ENCODE measurements at regions not wholly inside any gene's neighbourhood (a gene's known extent, or its start where the extent isn't known, plus 50 kb on each side); places are given as distances from the start of the nearest gene placed in this dataset.

DNA sequence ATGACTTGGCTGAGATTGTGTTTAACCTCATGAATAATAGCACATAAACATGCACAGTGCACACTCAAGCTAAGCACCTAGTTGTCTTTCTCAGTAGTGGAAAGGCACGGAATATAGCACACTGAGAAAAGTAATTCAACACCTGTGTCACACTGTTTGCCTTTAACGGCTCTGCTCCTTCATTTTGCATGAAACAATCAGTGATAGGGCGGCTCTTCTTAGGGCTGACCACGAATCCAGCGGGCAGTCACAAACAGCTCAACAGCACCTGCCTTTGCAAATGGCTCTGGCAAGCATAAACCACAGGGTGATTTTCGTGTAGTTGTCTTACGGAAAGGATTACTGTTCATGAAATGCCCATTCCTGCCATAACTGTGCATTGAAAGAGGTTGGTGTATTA is 954.0 kb upstream of the TENM3 start:
- peak; percentile 84 for DNase-seq

DNA sequence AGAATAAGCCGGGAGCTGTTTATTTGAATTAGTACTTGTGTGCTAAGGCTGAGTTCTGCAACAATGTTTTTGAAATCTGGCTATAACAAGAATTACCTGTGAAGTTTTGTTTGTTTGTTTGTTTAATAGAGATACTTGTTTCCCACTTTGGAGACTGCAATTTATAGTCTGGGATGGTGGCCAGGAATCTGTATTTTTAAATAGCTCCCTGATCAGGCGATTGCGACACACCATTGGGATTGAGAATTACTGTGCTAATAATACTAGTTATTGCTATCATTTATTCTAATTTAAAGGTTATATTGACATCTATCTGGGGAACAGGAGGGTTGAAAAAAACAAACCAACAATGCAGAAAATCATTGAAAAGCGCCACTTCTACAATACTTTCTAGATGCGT is 951.6 kb upstream of the TENM3 start:
- no peak for DNase-seq

DNA sequence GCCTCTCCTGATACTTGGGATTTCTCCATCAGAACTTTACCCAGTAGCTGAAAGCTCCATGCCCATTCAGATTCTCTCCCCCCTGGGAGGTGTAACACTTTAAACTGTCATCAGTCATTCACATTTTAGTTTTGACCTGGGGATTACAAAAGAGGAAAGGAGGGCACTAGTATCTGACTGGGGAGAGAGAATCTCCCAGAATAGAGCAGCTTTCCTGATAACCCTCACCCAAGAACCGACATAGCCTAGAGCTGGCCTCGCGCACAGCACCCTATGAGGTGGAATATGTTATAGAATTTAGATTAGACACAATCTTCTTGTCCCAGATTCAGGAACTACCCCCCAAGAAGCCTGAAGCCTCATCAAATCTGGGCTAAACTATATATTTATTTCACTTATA is 950.2 kb upstream of the TENM3 start:
- DNase-seq = no peak

DNA sequence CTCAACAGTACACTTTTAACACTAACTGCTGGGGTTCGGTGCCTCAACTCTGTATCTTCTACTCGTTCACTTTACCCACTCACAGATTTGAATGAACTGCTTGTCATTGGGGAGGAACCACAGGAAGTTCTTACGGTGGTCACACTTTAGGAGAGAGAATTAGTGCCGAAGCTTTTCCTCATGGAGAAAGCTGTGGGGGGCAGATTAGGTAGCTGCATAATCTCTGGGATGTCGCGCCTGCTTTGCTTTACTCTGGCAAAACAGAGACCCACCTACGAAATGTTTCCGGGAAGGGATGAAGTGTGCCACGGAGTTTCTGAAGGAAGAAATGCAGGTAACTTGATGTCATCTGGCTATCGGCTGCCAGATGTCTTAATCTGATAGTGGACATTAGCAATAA is 949.7 kb upstream of the TENM3 start:
- no peak for DNase-seq

DNA sequence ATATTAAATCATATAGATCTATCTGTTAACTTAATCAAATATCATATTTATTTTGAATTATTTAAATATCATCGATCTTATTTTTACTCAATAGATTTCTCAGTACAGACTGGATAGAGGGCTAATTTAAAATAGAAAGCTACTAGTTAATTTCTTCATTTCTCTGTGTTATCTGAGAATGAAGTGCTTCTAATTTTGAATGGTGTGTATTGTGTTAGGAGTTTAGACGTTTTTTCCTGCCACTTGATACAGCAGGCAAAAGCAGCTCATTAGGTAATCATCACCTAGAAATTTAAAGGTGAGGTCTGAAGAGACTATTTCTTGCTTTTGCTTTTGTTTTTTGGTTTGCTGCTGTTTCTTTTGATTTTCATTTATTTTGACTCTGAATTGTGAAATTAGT is 948.8 kb upstream of the TENM3 start:
- DNase-seq = no peak

DNA sequence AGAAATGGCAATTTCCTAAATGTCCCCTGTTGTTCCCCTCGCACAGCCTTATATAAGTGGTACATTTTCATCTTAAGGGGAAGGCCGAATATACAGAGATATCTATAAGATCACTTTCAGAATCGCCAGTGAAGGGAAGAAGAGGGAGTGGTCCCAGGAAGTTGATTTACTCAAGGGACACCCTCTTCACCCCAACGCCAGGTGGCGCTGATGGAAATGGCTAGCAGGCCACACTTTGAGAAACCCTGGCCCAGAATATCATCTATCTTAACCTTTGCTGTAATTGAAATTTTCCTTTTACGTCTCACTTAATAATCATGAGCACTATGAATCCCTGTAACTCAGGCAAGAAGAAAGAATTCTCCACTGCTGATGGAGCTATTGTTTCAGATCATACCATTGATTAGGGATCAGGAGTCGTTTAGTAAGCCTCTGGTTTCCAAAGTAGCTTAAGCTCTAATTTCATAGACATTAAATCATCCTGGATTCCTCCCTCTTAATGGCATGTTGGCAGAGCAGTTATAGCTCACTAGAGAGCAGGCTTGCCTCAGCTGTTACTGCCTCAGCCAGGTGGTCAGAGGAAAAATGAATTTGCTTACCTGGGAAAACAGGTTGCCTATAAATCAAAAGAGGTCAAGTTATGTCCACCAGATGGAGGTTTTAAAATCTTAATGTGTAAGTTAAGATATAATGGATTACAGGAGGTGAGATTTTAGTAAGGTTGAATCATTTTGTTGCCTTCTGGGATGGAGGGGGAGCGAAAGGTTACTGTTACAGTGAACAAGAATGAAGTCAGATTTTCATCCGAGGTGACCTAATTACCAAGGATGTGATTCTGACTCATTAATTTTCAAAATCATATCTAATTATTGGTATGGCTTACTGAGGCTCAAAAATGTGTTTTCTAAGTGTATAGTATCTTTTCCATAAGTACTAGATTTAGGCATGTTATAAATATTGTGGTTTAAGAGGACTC is 941.2 kb upstream of the TENM3 start:
- DNase-seq = no peak

DNA sequence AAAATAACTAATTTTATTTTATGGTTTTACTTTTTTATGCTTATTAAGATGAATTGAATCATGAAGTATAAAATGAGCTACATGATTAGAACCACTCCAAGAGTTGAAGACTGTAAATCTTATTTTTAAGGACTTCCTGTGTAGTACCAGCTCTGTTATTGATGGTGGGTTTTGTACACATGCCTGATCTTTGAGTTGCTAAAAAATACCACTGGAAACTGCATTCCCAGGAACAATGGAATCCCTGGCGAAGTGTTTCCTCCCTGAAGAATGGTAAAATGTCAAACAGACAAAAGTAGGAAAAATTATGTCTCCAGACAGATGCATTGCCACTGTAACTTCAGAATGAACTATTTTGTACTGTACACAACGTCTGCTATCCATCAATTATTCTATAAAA is 935.4 kb upstream of the TENM3 start:
- DNase-seq = no peak

DNA sequence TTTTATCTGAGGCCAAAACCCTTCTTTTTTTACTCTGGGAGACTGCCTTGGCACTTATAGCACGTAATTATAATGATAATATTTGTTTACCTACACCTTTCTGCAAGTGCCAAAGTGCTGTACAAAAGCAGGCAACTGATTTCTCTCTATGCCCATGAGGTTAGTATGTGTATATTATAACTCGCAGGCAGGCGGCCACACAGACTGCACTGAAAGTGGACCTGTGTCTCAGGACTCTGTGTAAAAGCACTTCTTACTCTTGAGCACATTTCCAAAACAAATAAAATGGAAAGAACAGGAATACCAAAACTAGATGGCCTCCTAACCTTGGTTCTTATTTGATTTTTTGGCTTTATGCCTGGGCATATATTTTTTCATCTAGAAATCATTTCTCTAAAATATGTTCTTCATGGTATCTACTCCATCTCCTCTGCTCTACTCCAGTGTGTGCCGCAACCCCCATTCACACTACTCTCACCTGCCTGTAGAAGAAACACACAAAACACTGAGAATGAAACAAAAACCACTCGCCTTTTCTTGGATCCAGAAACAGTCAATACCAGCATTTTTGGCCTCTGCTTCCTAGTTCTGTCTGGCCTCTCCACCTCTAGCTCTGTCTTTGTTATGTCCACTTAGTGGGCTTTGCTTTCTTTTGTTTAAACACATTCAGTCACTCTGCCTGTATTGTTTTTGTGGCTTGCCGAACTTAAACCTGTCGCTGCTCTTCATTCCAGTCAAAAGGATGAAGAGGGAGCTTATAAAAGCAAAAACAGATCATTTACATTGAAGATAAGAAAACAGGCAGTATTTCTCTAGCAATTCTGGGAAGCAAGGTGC is 934.5 kb upstream of the TENM3 start:
- no peak for DNase-seq

DNA sequence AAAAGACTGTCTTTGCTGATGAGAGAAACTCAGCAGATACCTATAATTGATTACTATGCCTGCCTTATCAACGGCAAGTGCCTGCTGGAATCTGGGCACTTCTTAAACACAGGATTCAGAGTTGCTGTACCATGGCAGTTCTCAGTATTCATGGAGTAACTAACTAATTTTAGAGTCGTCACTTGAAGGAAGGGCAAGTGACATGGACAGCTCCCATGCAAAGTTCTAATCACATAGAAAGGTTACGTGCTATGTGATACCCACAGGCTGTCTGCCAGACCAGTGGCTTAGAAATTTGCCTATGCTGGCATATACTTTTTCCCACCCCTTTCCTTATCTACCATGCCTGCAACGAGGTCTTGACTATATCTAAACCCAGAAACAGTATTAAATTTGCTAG is 931.1 kb upstream of the TENM3 start:
- no peak for DNase-seq

DNA sequence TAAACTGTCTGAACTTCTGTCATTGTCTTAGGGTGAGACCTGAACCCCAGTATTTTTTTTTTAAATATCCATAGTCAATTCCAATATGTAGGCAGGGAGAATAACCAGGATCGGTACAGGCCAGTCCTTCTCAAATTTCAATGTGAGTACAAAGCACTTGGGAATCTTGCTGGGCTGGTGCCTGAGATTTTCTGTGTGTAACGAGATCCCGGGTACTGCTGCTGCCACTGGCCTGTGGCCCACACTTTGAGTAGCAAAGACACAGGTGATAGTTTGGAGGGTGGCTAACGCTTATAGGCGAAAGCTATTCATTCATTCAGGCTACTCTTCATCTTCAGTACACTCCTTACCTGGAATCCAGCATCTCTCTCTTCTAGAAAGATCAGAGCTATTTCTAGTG is 923.6 kb upstream of the TENM3 start:
- DNase-seq = no peak

DNA sequence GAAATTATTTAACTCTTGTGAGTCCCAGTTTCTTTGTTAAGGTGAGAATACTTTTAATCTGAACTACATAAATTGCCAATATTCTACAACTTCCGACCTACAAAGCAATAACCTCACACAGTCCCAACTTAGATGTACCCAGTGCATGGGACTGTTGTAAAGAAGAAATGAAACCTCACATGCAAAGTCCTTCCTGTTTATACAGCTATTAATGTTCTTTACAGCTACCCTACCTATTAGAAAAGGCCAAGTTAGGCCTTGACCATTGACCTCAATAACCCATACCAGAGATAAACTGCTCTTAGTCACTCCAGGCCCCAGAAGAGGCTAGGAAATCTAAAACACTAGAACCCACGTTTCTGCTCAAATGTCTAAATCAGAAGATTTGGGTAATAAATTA is 920.1 kb upstream of the TENM3 start:
- no peak for DNase-seq

DNA sequence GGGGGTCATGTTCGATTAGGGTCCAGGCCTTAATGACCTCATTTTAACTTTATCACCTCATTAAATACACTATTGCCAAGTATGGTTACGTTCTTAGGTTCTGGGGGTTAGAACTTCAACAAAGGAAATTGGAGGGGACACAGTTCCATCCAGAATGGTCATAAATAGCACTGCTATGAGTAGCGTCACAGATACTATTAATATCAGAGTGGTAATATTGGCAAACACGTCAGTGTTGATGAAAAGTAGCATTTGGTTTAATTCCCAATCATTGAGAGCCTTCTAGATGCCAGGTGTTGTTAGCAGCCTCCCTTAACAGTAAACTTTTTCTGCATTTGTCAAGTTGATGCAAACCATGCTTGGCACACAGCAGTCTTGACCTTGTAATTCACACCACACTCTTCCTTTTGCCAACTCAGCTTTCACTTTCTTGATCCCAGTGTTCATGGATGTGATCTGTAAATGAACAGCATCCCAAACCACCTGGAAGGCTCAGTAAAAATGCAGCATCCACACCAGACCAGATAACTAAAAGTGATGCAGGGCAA is 912.5 kb upstream of the TENM3 start:
- DNase-seq = no peak

DNA sequence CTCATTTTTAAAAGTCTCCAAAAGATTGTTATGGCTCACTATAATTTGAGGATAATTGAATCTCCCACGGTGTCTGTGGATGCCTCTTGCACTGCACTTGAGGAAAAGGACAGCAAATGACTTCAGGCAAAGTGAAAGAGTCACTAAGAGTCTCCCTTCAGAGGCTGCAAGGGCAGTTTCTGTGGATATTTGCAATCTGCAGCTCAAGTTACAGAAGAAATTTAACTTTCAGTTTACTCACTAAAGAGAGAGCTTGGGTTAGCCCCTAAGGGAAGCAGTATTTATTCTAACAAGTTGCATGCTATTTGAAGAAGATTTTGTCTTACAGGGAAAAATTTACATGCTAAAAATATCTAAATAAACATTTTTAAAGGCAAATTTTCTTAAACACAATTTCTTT is 912.0 kb upstream of the TENM3 start:
- no peak for DNase-seq

DNA sequence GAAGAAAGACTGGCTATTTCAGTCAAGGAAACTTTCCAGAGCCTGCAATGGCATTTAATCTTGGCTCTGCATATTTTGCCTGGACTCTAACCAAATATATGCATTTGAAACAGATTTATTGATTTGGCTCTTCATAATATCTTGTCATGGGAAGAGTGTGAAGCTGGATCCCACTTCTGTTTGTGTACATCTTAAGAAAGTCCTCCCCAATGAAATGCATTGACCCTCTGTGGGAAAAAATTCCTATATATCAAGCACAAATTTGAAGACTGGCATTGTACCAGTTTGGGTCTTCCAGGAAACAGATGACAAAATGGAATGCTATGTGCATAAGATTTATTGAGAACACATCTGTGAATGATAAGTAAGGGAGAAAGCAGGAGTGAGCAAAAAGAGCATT is 897.3 kb upstream of the TENM3 start:
- DNase-seq = no peak

DNA sequence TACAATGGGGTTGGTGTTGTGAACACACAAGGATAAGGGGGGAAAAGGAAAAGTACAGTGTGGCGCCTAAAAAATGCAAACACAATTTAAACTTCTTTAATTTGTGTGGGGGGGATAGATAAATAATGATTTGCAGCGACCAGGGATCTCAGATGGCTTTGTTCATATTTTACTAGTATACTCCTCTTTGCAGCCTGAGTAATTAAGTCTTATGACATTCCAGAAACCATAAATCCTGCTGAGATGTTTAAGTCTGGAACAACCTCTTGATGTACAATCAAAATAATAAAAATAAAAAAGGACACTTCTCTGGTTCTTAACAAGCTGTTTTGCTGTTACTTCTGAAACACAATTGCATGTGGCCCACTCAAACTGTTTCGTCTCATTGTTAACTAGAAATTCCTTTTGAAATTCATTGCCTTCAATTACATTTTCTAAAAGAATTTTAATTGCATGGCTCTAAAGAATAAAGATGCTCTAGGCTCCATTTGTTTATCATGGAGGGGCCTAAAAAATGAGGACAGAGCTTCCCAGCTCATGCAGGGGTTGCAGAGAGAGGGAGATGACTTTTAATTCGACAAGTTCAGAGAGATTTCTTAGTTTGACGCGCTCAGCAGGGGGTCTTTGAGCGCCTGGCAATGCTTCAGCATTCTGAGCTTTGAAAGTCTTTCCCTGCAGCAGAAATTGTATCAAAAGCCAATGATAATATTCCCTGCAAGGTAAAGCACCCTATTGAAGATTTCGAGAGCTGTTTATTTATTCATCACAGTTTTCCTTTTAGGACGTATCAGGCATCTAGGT is 892.4 kb upstream of the TENM3 start:
- DNase-seq = no peak

DNA sequence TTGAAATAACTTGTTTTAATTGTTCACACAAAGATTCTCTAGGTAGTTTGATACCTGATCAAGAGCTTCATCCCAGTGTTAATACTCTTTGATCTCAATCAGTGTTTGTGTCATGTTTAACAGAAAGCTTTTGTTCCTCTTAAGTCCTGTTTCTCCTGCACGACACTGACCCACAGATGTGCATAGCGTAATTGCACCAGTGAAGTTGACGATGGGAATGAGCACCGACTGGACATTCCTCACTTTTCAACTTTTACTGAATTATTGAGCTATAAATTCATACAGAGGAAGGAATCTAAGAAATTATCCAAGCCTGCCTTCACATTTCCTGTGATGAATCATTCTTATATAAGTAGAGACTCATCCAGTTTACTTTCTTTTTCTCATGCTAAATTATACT is 878.7 kb upstream of the TENM3 start:
- no peak for DNase-seq

DNA sequence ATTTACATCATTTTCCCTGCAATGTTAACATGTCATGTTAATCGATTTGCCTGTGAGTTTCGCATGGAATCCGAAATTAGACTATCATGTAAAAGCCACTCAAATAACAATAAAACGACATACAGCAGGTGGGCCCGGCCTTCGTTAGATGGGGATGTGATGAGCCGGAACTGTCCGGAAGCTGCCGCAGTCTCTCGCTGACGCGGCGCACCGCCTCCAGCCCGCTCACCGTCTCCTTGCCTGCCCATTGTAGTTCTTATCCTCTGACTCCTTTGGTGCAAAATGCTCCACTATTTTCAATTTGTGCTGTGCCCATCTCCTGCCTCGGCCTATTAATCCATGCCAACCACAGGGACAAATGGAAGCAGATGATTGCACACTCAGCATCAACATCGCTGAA is 877.5 kb upstream of the TENM3 start:
- DNase-seq = no peak

DNA sequence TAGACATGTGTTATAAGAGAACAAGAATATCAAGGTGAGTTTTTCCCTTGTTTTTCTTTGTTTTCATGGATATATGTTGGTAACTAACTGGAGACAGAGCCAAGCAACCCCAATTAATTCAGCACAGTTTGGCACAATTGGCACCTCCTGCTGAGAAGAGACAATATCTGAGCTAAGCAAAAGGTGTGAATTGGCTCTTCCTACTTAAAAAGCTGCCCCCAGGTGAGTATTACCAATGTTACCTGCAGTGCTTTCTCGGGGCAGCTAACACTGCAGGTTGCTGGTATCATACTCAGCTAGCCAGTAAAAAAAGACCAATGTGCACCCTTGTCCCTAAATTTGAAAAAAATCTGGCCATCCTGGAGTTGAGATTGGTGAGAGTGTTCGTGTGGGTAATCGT is 871.2 kb upstream of the TENM3 start:
- no peak for DNase-seq

DNA sequence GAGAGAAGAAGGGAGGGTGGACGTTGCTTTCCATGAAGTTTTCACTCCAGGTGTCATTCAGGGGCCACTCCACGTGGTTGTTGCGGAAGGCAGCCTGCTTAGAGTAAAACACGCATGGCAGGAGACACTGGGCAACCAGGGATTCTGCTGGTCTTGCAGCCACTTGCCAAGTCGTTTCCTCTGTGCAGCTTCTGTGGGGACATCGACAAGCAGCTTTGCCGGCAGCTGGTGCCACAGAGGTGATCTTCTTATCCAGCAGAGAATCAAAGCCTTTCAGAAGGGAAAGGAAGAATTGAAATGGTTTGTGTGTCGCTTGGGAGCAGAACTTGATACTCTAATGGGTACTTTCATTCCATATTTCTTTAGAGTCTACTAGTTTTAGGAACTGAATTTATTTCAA is 867.1 kb upstream of the TENM3 start:
- no peak for DNase-seq

DNA sequence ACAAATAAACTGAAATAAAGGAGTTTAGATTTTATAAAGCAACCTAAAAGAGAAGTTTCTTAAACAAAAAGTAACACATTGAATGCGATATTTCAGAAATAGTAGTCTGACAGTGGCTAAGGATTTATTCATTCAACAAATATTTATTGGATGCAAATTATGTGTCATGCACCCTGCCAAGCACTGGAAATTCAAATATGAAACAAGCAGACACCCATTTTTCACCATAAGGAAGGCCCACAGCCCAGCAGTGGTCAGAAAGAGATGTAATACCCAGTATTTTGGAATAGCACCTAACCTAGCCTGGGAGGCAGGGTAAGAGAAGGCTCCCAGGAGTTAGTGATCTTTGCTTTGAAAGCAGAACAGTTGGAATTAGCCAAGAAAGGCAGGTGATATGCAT is 855.1 kb upstream of the TENM3 start:
- peak; percentile 29 for DNase-seq

DNA sequence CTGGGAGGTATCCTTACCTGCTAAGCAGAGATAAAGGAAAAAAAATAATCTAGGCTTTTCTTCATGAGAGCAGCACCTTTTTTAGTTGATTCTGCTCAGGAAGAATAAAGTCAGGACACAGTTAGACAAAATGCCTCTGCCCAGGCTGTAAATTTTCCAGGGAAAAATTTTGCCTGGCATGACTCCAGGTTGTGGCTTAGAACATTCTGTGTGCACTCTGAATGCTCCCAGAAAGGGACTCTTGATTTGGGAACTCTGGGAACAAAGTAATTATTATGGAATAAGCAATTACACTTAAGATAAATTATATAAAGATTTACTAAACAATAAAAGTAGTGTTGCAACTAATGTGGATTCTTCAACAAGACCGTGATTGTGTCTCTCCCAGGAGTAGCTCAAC is 826.2 kb upstream of the TENM3 start:
- no peak for DNase-seq

DNA sequence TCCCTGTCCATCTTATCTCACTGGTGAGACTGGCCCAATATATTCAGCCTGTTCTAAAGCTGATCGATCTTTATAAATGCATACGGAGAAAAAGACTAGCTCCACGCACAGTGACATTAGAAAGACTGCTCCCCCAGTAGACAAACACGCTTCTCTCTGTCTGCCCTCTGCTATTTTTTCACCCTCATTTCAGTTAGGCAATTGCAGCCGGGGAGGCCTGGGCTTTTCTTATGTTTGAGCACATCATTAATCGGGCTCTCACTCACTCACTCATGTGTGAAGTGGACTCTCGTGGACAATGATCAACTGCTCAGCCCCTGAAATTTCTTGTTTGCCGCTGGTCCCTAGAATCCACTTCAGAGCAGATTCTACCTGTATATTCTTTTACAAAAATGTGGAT is 824.7 kb upstream of the TENM3 start:
- no peak for DNase-seq

DNA sequence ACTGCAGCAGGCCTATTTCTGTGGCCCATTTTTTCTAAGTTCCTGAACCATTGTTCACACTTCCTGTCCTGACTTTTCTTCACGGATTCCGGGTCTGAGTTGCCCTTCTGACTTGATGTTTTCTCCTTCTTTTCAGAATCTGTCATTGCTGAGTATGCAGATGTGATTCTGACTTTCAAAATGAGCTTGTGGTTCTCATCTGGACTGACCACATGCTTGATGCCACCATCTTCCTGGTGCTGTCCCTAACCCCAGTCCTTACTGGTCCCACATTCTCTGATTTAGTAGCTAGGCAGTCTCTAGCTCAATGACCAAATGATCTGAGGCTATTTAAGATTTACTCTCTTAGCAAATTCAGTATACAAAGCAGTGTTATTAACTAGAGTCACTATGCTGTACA is 822.3 kb upstream of the TENM3 start:
- no peak for DNase-seq
